NCI-H510A treated with DMSO at 0.1 percent for 48 hours (cell line): ENCODE measurements at regions not wholly inside any gene's neighbourhood (a gene's known extent, or its start where the extent isn't known, plus 50 kb on each side); places are given as distances from the start of the nearest gene placed in this dataset.

Experiments
- DNase-seq: peaks from one replicate; lab custom pipeline; 2025; lab: John Stamatoyannopoulos, UW

DNA sequence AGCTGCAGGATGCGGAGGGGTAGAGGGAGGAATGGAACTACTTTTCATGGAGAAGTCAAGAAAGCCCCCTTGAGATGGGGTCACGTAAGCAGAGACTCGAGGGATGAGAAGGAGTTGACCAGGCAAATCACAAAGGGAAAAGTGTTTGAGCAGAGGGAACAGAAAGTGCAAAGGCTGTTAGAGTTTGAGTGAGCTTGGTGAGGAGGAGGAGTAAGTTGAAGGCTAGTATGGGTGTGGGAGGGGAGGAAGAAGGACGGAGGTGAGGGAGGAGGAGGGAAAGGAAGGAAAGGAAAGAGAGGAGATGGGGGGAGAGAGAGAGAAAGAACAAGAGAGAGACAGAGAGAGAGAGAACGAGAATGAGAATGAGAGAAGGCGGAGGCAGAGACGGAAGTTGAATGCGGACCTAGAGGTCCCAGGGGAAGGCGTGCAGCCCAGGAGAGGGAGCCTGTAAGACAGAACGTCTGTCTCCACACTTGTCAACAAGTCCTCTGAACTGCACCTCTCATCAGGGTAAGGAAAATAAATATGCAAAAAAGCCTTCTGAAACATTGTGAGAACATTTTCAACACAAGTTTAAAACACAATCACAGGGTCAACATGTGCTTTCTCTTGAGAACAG lies 279.8 kb upstream of the EEF2KMT start:
- DNase-seq = no peak

DNA sequence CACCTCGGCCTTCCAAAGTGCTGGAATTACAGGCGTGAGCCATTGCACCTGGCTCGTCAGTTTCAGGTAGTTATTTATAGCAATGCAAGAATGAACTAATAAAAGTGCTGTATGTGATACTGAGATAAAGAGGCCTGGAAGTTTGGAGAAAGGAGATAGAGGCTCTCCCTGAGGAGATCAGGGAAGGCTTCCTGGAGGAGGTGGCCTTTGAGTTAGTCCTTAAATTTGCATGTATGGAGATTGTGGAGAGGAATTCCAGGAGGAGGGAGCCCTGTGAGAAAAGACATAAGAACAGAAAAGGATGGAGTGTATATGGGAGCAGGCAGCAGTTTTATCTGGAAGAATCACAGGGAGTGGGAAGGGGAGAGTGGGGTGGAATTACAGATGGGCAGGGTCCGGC lies 276.6 kb upstream of the EEF2KMT start:
- DNase-seq = no peak

- no peak for DNase-seq
Observed at GRCh38 chr16:5367951-5368350, 270.4 kb upstream of the EEF2KMT start.

DNA sequence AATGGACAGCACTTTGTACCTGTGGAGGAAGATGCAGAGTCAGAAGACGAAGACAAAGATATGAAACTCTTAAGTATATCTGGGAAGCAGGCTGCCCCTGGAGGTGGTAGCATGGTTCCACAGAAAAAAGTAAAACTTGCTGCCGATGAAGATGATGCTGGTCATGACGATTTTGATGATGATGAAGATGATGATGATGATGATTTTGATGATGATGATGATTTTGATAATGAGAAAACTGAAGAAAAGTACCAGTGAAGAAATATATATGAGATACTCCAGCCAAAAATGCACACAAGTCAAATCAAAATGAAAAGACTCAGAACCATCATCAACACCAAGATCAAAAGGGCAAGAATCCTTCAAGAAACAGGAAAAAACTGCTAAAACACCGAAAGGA lies 268.5 kb upstream of the EEF2KMT start:
- DNase-seq = no peak

GRCh38 chr16:5364186-5364585 lies 266.6 kb upstream of the EEF2KMT start:
- DNase-seq = no peak

- DNase-seq = no peak
Observed at GRCh38 chr16:5361322-5361721, 263.7 kb upstream of the EEF2KMT start.

GRCh38 chr16:5354645-5355044 lies 257.1 kb upstream of the EEF2KMT start:
- DNase-seq = no peak

DNA sequence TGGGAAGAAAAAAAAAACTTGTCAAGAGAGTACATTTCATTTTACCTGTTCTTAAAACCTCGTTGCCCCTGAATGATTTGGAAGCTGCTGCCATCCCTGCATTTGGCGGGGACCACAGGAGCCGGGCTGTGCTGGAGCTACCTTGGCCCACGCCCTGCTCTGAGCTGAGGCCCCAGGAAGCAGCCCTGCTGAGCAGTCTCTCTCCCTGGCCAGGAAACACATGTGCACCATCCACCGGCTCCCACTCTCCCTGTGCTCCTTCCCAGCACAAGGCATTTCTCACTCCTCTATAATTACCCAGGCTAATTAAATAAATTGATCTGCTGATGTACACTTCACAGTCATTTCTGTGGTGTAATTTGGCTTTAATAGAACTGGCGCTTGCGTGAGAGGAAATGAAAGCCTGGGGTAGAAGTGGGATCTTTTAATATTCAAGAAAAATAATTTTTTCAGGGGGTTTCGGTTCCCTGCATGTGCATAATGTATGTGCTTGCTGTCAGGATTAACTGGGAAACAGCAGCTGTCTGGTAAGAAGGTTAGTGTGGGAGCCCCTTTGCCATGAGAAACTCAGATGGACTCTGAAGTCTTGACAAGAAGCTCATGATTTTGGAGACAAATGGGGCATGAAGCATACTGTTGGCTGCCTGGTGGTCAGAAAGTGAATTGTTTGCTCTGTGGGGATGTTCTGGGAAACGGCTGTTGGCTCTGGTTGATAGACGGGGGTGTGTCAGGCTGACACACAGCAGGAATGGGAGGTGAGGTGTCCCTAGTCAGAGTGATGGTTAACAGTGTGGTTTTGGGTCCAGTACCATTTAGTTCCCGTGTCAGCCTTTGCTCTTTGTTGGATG lies 252.3 kb upstream of the EEF2KMT start:
- no peak for DNase-seq

- DNase-seq = no peak
Observed at GRCh38 chr16:5349101-5349500, 251.5 kb upstream of the EEF2KMT start.

- DNase-seq = no peak
Observed at GRCh38 chr16:5347561-5347960, 250.0 kb upstream of the EEF2KMT start.

GRCh38 chr16:5336941-5337340 lies 239.3 kb upstream of the EEF2KMT start:
- DNase-seq = no peak

GRCh38 chr16:5333991-5334390 lies 236.4 kb upstream of the EEF2KMT start:
- no peak for DNase-seq

- DNase-seq = no peak
Observed at GRCh38 chr16:5333126-5333525, 235.5 kb upstream of the EEF2KMT start.

GRCh38 chr16:5330058-5330457 lies 232.5 kb upstream of the EEF2KMT start:
- DNase-seq = no peak

GRCh38 chr16:5328546-5328945 lies 231.0 kb upstream of the EEF2KMT start:
- no peak for DNase-seq

- no peak for DNase-seq
Observed at GRCh38 chr16:5326395-5326794, 228.8 kb upstream of the EEF2KMT start.

GRCh38 chr16:5325932-5326331 lies 228.3 kb upstream of the EEF2KMT start:
- no peak for DNase-seq

- DNase-seq = no peak
Observed at GRCh38 chr16:5323284-5324141, 225.9 kb upstream of the EEF2KMT start.

DNA sequence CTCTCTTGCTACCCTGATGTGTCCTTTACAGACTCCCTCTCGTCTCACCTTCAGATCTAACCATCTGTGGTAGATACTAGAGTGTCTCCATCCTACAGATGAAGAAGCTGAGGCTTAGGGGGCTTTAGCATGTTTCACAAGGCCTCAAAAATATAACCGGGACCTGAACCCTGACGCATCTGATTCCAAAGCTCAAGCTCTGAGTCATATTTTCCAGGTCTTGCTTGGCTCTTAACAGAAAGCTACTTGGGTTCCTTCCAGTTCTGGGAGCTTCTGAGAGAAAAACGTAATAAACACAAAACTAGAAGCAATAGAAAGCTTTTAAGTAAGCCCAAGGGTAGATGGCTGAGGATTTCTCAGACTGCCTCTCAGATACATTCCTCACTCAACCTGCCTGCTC lies 224.3 kb upstream of the EEF2KMT start:
- DNase-seq = no peak

GRCh38 chr16:5319799-5320198 lies 222.2 kb upstream of the EEF2KMT start:
- DNase-seq = no peak

GRCh38 chr16:5315914-5316313 lies 218.3 kb upstream of the EEF2KMT start:
- no peak for DNase-seq

- DNase-seq = no peak
Observed at GRCh38 chr16:5314377-5314776, 216.8 kb upstream of the EEF2KMT start.
